GM12891 (cell line): ENCODE measurements at regions not wholly inside any gene's neighbourhood (a gene's known extent, or its start where the extent isn't known, plus 50 kb on each side); places are given as distances from the start of the nearest gene placed in this dataset.

ENCODE experiments used
- POLR2A ChIP-seq: IDR thresholded peaks from 2 replicates; pipeline ENCODE4 v1.6.1; 2011; ENCODE audit warnings: low read depth, low read length, control low read depth
- SPI1 ChIP-seq: IDR thresholded peaks from 2 replicates; pipeline ENCODE4 v1.6.1; 2011; ENCODE audit warnings: low read depth, low read length, control low read depth

DNA sequence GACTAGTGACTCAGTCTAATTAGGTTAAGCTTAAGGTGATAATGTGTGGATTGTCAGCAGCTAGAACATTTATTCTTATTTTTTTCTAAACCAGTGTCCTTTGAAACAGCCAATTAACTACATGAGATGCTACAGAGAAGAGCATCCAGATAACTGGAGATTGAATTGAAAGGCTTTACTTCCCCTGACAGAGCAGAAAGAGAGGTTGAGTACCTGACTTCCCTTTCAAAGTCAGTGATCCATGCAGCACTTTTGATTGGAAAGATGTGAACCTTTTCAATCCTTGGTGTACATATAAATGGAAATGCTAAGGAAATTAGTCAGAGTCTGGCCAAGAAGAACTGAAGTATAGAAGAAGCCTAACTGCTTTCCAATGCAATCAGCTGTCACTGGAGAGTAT lies 653.8 kb downstream of the CDH8 start:
- no peak for TF ChIP-seq SPI1
- TF ChIP-seq POLR2A, result no peak
